Neural cell (in vitro differentiated cells): ENCODE measurements at regions not wholly inside any gene's neighbourhood (a gene's known extent, or its start where the extent isn't known, plus 50 kb on each side); places are given as distances from the start of the nearest gene placed in this dataset.

Experiments
- EZH2 ChIP-seq: fragments of 200-600, 300-800 bp; shearing (Covaris generic), sonication (generic); IDR thresholded peaks from 2 replicates; pipeline ENCODE4 v1.6.1; 2014; ENCODE audit warnings: antibody characterized with exemption, low read length, borderline replicate concordance, mild to moderate bottlenecking; ENCODE audit not compliant: insufficient read depth, poor library complexity, severe bottlenecking
- POLR2AphosphoS5 ChIP-seq: IDR thresholded peaks from 2 replicates; pipeline ENCODE4 v1.6.1; 2012
- RAD21 ChIP-seq: fragments of 450-650 bp; conservative IDR thresholded peaks from 2 replicates; pipeline ENCODE4 v1.6.1; 2014; ENCODE audit warnings: antibody characterized with exemption, mild to moderate bottlenecking, moderate library complexity
- SMC3 ChIP-seq: fragments of 450-650 bp; conservative IDR thresholded peaks from 2 replicates; pipeline ENCODE4 v1.6.1; 2014; ENCODE audit warnings: antibody characterized with exemption, mild to moderate bottlenecking, moderate library complexity; ENCODE audit not compliant: poor library complexity
- TF ChIP-seq, protein P1 (sequence below): fragments of 450-650 bp; IDR thresholded peaks from 2 replicates; pipeline ENCODE4 v1.5.1; 2014; ENCODE audit warnings: antibody characterized with exemption, mild to moderate bottlenecking, moderate library complexity; ENCODE audit not compliant: poor library complexity, severe bottlenecking

DNA sequence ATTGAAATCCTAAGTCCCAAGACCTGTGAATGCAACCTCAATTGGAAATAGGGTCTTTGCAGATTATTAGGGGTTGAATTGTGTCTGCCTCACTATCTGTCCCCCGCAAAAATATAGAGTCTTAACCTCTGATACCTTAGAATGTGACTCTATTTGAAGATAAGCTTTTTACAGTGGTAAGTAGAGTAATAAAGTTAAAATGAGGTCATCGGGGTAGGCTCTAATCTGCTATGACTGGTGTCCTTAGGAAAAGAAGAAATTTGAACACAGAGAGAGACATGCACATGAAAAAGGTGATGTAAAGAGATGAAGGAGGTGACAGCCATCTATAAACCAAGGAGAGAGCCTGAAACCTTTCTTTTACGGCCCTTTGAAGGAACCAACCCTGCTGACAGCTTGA is 287.1 kb upstream of the ADRA1B start:
- TF ChIP-seq, protein P1, sequence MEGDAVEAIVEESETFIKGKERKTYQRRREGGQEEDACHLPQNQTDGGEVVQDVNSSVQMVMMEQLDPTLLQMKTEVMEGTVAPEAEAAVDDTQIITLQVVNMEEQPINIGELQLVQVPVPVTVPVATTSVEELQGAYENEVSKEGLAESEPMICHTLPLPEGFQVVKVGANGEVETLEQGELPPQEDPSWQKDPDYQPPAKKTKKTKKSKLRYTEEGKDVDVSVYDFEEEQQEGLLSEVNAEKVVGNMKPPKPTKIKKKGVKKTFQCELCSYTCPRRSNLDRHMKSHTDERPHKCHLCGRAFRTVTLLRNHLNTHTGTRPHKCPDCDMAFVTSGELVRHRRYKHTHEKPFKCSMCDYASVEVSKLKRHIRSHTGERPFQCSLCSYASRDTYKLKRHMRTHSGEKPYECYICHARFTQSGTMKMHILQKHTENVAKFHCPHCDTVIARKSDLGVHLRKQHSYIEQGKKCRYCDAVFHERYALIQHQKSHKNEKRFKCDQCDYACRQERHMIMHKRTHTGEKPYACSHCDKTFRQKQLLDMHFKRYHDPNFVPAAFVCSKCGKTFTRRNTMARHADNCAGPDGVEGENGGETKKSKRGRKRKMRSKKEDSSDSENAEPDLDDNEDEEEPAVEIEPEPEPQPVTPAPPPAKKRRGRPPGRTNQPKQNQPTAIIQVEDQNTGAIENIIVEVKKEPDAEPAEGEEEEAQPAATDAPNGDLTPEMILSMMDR, result no peak
- TF ChIP-seq EZH2 (no peak), POLR2AphosphoS5 (no peak), SMC3 (no peak), RAD21 (no peak)
